Large intestine (tissue), 3 donors: ENCODE measurements at regions not wholly inside any gene's neighbourhood (a gene's known extent, or its start where the extent isn't known, plus 50 kb on each side); places are given as distances from the start of the nearest gene placed in this dataset.
"Not testable (repeated sequence)": the region's sequence is repeated elsewhere in the genome, so short reads cannot be mapped to it uniquely, and the experiment has no call there.

Experiments
- DNase-seq, 2 donors: peaks; one replicate each; pipeline versions ENCODE4 v3.0.0 to v3.0.0-alpha.2; 2013
- H3K27ac ChIP-seq: one replicate; pipeline ENCODE4 v1.5.1; 2013; ENCODE audit warnings: low read length
- H3K27me3 ChIP-seq: 2 replicates; pipeline ENCODE4 v1.6.1; 2013; ENCODE audit warnings: low read length; ENCODE audit not compliant: control insufficient read depth, insufficient read depth
- H3K36me3 ChIP-seq: 2 replicates; pipeline ENCODE4 v1.6.1; 2013; ENCODE audit warnings: low read length; ENCODE audit not compliant: control insufficient read depth, insufficient read depth
- H3K4me1 ChIP-seq: one replicate; pipeline ENCODE4 v1.6.1; 2013; ENCODE audit warnings: low read length; ENCODE audit not compliant: control insufficient read depth, insufficient read depth
- H3K4me3 ChIP-seq: one replicate; pipeline ENCODE4 v1.5.1; 2013; ENCODE audit warnings: low read length
- H3K9me3 ChIP-seq: one replicate; pipeline ENCODE4 v1.6.1; 2013; ENCODE audit warnings: mild to moderate bottlenecking, low read depth, low read length, moderate library complexity; ENCODE audit not compliant: control insufficient read depth
- WGBS: methylation state at CpG from one replicate; pipeline ENCODE4 v1.1.5; 2013; ENCODE audit warnings: low lambda C conversion rate; ENCODE audit not compliant: insufficient coverage; 5-methylcytosine and 5-hydroxymethylcytosine counted together

DNA sequence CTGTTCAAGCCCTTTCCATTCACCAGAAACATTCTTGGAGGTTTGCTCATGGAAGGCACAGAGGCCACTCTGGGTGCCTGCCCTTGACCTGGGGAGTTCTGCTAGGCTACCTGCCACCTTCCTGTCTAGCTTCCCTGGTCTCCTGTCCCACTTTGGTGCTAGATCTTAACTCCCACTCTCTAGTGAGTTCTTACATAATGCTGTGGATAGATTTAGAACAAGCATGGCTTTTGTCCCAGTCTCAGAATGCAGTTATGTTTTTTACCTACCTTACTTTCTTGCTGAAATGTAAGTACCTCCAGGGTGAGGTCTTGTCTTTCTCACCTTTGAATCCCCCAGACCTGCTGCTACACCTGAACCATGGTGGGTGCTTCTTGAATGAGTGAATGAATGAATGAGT, 1252.3 kb downstream of the TYW1 start:
- H3K36me3 ChIP-seq: no peaks in the 10 kb centered on the region
- no peak for DNase-seq
- no peak overlapping the region for H3K27ac ChIP-seq
- no peak overlapping the region for H3K4me3 ChIP-seq
- H3K9me3 ChIP-seq: peaks cover 3% of the 10 kb centered on the region
- H3K4me1 ChIP-seq: no peaks in the 10 kb centered on the region
- no peaks in the 10 kb centered on the region for H3K27me3 ChIP-seq

- Histone ChIP-seq H3K4me3 (no peak overlapping the region), H3K4me1 (no peaks in the 10 kb centered on the region), H3K27ac (no peak overlapping the region), H3K9me3 (peaks cover 3% of the 10 kb centered on the region), H3K36me3 (no peaks in the 10 kb centered on the region), H3K27me3 (no peaks in the 10 kb centered on the region)
- 100% methylated on average over 1 of the region's 1 CpG for WGBS
- no peak for DNase-seq
Measured at GRCh38 chr7:68249611-68250010, 1253.0 kb downstream of the TYW1 start.

DNA sequence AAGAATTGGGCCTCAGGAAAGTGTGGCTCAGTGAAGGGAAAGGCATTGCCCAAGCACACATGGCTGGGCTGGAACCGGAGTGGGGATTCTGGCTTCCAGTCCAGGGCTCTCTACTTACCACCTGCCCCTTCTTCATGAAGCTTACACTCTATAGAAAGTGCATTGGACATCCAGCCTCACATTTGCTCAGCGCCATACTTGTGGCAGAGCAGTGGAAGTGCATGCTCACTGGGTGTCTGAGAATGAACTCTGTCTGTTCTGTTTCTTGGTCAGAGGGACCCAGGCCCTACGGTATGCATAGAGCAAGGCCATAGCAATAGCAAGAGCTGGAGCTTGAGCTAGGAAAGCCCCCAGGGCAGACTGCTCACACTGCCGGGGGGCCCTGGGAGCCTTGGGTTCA, 1253.5 kb downstream of the TYW1 start:
- WGBS: 80% methylated on average over 1 of the region's 4 CpGs
- H3K4me3 ChIP-seq: no peak overlapping the region

GRCh38 chr7:68254815-68255214, 1258.2 kb downstream of the TYW1 start:
- WGBS: 100% methylated on average over 1 of the region's 1 CpG
- H3K9me3 ChIP-seq, H3K4me1 ChIP-seq: not testable (repeated sequence)

More for the DNA sequence above, 1253.5 kb downstream of the TYW1 start:
- DNase-seq: no peak
- Histone ChIP-seq H3K27ac (no peak overlapping the region), H3K4me1 (no peaks in the 10 kb centered on the region), H3K36me3 (no peaks in the 10 kb centered on the region), H3K9me3 (peaks cover 3% of the 10 kb centered on the region), H3K27me3 (no peaks in the 10 kb centered on the region)

GRCh38 chr7:68256295-68256694, 1259.7 kb downstream of the TYW1 start:
- no peak for DNase-seq
- WGBS: no CpG with 5 or more reads among the region's 2 CpGs
- H3K36me3 ChIP-seq: no peaks in the 10 kb centered on the region
- H3K27me3 ChIP-seq: no peaks in the 10 kb centered on the region
- H3K27ac ChIP-seq: no peak overlapping the region
- no peaks in the 10 kb centered on the region for H3K9me3 ChIP-seq
- no peak overlapping the region for H3K4me3 ChIP-seq
- no peaks in the 10 kb centered on the region for H3K4me1 ChIP-seq

More at GRCh38 chr7:68254815-68255214, 1258.2 kb downstream of the TYW1 start:
- DNase-seq, H3K27me3 ChIP-seq, H3K4me3 ChIP-seq, H3K27ac ChIP-seq, H3K36me3 ChIP-seq: not testable (repeated sequence)

DNA sequence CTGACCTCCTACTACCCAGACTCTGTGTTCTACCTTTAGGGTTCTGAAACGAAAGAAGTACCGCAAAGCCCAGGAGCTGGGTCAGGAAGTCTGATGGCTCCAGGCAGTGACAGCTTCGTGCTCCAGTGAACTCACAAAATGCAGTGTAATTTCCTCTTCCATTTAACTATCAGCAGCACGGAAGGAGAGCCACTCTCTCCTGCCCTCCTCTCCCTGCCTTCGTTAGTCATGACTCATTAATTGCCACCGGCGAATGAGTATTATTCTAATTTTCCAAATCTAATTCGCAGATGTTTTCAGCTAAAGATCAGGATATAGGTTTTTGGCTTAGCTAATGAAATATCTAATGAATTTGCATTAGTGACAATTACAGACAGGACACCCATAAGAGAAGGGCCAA, 1262.0 kb downstream of the TYW1 start:
- Histone ChIP-seq H3K4me3 (no peak overlapping the region), H3K27ac (no peak overlapping the region), H3K9me3 (no peaks in the 10 kb centered on the region), H3K27me3 (no peaks in the 10 kb centered on the region), H3K4me1 (no peaks in the 10 kb centered on the region), H3K36me3 (no peaks in the 10 kb centered on the region)
- WGBS: 73% methylated on average over 2 of the region's 8 CpGs
- no peak for DNase-seq

DNA sequence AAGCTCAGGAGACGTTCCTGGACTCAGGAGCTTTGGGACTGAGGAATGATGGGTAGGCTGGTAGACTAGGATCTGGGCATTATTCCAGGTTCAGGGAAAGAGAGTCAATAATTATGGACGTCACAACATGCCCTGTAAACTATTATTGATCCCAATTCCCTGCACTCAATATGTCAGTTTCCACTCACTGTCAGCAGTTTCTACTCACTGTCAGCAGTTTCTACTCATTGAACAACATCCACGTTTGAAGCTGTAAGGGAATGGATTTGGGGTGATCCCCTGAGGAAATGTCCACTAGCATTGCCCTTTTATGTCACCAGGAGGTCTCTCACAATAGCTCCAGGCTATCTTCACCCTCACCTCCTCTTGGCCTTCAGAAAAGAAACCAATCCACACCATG, 1268.6 kb downstream of the TYW1 start:
- Histone ChIP-seq H3K36me3 (no peaks in the 10 kb centered on the region), H3K4me1 (no peaks in the 10 kb centered on the region), H3K9me3 (peaks cover 3% of the 10 kb centered on the region), H3K4me3 (no peak overlapping the region), H3K27ac (no peak overlapping the region), H3K27me3 (no peaks in the 10 kb centered on the region)
- DNase-seq: no peak
- WGBS: no CpG with 5 or more reads among the region's 3 CpGs

DNA sequence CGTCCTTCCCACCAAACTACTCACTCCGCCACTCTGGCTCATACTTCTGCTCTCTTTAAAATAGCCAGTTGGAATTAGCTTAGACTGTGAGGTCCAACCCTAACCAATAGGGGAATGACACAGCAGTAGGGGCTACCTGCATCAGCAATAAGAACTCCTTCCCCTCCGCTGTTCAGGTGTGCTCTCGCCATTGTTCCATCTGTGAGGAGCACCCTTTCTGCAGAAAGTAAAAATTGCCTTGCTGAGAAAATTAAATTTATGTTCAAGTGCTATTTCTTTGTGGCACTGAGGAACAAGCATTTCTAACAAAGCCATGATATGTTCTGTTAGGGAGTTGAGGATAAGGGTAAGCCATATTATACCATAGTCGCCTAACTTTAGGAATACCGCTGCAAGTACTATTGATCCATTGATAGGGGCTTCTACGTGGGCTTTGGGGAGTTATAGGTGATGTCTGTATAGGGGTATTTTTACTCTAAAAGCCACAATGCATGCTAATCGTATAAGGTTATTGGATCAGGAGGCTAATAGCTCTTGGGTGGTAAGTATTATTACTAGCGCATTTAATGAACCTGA, 1269.5 kb downstream of the TYW1 start:
- Histone ChIP-seq H3K9me3 (peaks cover 3% of the 10 kb centered on the region), H3K27ac (no peak overlapping the region), H3K27me3 (no peaks in the 10 kb centered on the region), H3K36me3 (no peaks in the 10 kb centered on the region), H3K4me3 (no peak overlapping the region), H3K4me1 (no peaks in the 10 kb centered on the region)
- DNase-seq: no peak
- no CpG with 5 or more reads among the region's 9 CpGs for WGBS

DNA sequence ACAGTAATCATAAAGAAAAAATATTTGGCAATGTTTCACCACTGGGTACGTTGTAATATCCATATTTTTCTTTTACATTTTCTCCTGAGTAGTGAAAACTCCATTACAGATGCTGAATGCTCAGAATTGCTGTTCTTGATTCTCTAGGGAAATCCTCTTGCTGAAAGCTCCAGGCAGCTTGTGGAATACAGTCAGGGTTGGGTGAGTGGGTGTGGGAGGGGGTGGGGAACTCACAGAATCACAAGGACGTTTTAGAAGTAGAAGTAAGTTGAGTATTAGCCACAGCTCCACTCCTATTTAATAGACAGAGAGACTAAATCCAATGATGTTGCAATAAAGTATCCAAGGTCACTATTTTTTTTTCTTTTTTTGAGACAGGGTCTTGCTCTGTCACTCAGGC, 1270.9 kb downstream of the TYW1 start:
- H3K4me1 ChIP-seq: no peaks in the 10 kb centered on the region
- peaks cover 3% of the 10 kb centered on the region for H3K9me3 ChIP-seq
- no peaks in the 10 kb centered on the region for H3K36me3 ChIP-seq
- H3K27ac ChIP-seq: no peak overlapping the region
- DNase-seq: no peak
- H3K4me3 ChIP-seq: no peak overlapping the region
- 83% methylated on average over 1 of the region's 2 CpGs for WGBS
- H3K27me3 ChIP-seq: no peaks in the 10 kb centered on the region

DNA sequence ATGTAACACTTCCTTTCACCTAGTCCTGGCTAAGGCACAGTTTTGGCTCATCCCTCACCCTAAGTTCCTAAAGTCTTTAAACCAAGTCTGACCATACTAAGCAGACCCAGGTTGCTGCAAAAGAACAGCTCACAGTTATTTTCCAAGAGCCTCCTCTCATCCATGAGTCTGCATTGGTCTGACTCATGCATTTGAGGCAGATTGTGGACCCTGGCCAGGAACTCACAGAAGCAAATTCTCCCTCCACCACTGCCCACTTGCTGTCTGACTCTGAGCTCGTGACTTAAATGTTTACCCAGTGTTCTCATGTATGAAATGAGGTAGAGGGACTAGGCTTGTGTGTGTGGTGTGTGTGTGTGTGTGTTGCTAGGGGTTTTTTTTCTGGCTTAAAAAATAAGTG, 1272.8 kb downstream of the TYW1 start:
- Histone ChIP-seq H3K27me3 (no peaks in the 10 kb centered on the region), H3K9me3 (peaks cover 3% of the 10 kb centered on the region), H3K27ac (no peak overlapping the region), H3K36me3 (no peaks in the 10 kb centered on the region), H3K4me3 (no peak overlapping the region), H3K4me1 (no peaks in the 10 kb centered on the region)
- no peak for DNase-seq
- WGBS: no CpG with 5 or more reads among the region's 1 CpG

- no CpG with 5 or more reads among the region's 1 CpG for WGBS
- no peaks in the 10 kb centered on the region for H3K36me3 ChIP-seq
- DNase-seq: no peak
- H3K27ac ChIP-seq: no peak overlapping the region
- H3K9me3 ChIP-seq: no peaks in the 10 kb centered on the region
- no peaks in the 10 kb centered on the region for H3K4me1 ChIP-seq
- no peak overlapping the region for H3K4me3 ChIP-seq
- no peaks in the 10 kb centered on the region for H3K27me3 ChIP-seq
Measured at GRCh38 chr7:68272507-68272906, 1275.9 kb downstream of the TYW1 start.
